ENCODE measurements at regions not wholly inside any gene's neighbourhood (a gene's known extent, or its start where the extent isn't known, plus 50 kb on each side); places are given as distances from the start of the nearest gene placed in this dataset.

GRCh38 chr9:88657893-88658292 is 122.9 kb downstream of the NXNL2 start:
- H3K27ac ChIP-seq (ENCODE audit: low read depth, low read length): no peak overlapping the region
- H3K36me3 ChIP-seq (ENCODE audit: control insufficient read depth in 3 of 3, insufficient read depth in 3 of 3, low read length in 3 of 3): no peaks in the 10 kb centered on the region
- no peak overlapping the region for H3K9ac ChIP-seq (ENCODE audit: low read depth in 1 of 3, low read length in 3 of 3)

DNA sequence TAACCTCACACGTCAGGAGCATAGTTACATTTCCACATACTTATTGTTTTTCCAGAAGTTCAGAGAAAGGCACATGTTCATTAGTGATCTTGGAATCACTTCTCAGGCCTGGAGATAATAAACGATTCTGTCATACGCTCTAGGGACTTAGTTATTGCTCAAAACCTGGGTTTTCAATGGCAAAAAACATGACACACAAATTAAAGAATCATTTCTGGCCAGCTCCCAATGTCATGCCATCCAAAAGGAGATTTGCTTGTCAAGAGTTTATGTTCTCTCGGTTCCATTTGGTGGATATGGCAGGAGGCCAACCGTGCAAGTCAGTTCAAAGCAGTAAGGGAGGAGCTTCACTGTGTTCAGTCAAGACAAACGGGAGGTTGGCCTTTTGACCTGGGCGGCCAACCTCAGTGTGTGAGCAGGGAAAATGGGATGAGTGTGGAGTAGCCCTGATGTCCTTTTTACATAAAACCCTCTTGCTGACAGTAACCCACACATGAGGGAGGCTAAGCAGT is 123.4 kb downstream of the NXNL2 start:
- Histone ChIP-seq H3K9me3 (ENCODE audit: control insufficient read depth in 3 of 3, low read length in 3 of 3) (no peaks in the 10 kb centered on the region), H3K9ac (ENCODE audit: low read depth in 1 of 3, low read length in 3 of 3) (no peak overlapping the region), H3K4me1 (ENCODE audit: control insufficient read depth in 3 of 3, insufficient read depth in 3 of 3, low read length in 3 of 3) (no peaks in the 10 kb centered on the region), H3K27me3 (ENCODE audit: control insufficient read depth in 3 of 3, insufficient read depth in 3 of 3, low read length in 3 of 3) (no peaks in the 10 kb centered on the region), H3K27ac (ENCODE audit: low read depth, low read length) (no peak overlapping the region), H3K36me3 (ENCODE audit: control insufficient read depth in 3 of 3, insufficient read depth in 3 of 3, low read length in 3 of 3) (no peaks in the 10 kb centered on the region), H3K4me3 (ENCODE audit: low read length in 3 of 3) (no peak overlapping the region)

More at GRCh38 chr9:88657893-88658292, 122.9 kb downstream of the NXNL2 start:
- Histone ChIP-seq H3K4me3 (ENCODE audit: low read length in 3 of 3) (no peak overlapping the region), H3K27me3 (ENCODE audit: control insufficient read depth in 3 of 3, insufficient read depth in 3 of 3, low read length in 3 of 3) (no peaks in the 10 kb centered on the region), H3K9me3 (ENCODE audit: control insufficient read depth in 3 of 3, low read length in 3 of 3) (no peaks in the 10 kb centered on the region), H3K4me1 (ENCODE audit: control insufficient read depth in 3 of 3, insufficient read depth in 3 of 3, low read length in 3 of 3) (no peaks in the 10 kb centered on the region)

GRCh38 chr9:88659126-88659525 is 124.1 kb downstream of the NXNL2 start:
- Histone ChIP-seq H3K36me3 (ENCODE audit: control insufficient read depth in 3 of 3, insufficient read depth in 3 of 3, low read length in 3 of 3) (no peaks in the 10 kb centered on the region), H3K9me3 (ENCODE audit: control insufficient read depth in 3 of 3, low read length in 3 of 3) (no peaks in the 10 kb centered on the region), H3K4me3 (ENCODE audit: low read length in 3 of 3) (no peak overlapping the region), H3K9ac (ENCODE audit: low read depth in 1 of 3, low read length in 3 of 3) (no peak overlapping the region), H3K4me1 (ENCODE audit: control insufficient read depth in 3 of 3, insufficient read depth in 3 of 3, low read length in 3 of 3) (no peaks in the 10 kb centered on the region), H3K27me3 (ENCODE audit: control insufficient read depth in 3 of 3, insufficient read depth in 3 of 3, low read length in 3 of 3) (no peaks in the 10 kb centered on the region), H3K27ac (ENCODE audit: low read depth, low read length) (no peak overlapping the region)

DNA sequence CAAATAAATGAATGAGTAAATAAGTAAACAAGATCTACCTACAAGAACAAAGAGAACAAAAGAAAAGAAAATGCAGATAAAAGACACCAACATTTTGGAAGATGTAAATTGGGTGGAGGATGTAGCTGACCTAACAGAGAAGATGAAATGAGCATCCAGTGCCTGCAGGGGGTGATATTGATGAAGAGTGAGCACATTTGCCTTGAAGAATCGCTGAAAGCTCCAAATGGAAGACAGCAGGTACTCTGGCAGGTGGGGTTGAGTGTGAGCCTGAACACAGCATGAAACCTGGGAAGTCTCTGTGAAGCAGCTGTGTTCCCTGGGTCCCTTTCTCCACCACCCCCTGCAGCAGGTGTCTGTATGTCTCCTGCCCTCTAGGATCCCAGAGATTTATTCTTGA is 125.6 kb downstream of the NXNL2 start:
- no peaks in the 10 kb centered on the region for H3K9me3 ChIP-seq (ENCODE audit: control insufficient read depth in 3 of 3, low read length in 3 of 3)
- no peak overlapping the region for H3K9ac ChIP-seq (ENCODE audit: low read depth in 1 of 3, low read length in 3 of 3)
- no peak overlapping the region for H3K4me3 ChIP-seq (ENCODE audit: low read length in 3 of 3)
- H3K36me3 ChIP-seq (ENCODE audit: control insufficient read depth in 3 of 3, insufficient read depth in 3 of 3, low read length in 3 of 3): no peaks in the 10 kb centered on the region
- H3K27ac ChIP-seq (ENCODE audit: low read depth, low read length): no peak overlapping the region
- H3K27me3 ChIP-seq (ENCODE audit: control insufficient read depth in 3 of 3, insufficient read depth in 3 of 3, low read length in 3 of 3): no peaks in the 10 kb centered on the region
- no peaks in the 10 kb centered on the region for H3K4me1 ChIP-seq (ENCODE audit: control insufficient read depth in 3 of 3, insufficient read depth in 3 of 3, low read length in 3 of 3)

DNA sequence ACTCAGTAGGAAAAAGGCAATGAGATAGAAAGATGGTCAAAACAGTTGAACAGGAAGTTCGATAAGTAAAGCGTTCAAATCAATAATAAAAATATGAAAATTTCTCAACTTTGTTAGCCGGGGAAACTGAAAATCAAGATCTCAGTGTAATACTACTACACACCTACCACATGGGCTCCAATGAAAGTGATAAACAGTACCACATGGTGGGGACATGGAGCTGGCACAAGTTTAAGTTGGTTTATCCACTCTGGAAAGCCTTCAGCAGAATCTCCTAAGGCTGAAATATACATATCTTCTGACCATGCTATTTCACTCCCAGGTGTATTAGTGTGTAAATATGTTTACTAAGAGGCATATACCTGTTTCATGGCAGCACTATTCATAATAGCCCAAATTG is 126.8 kb downstream of the NXNL2 start:
- Histone ChIP-seq H3K27ac (ENCODE audit: low read depth, low read length) (no peak overlapping the region), H3K27me3 (ENCODE audit: control insufficient read depth in 3 of 3, insufficient read depth in 3 of 3, low read length in 3 of 3) (no peaks in the 10 kb centered on the region), H3K36me3 (ENCODE audit: control insufficient read depth in 3 of 3, insufficient read depth in 3 of 3, low read length in 3 of 3) (no peaks in the 10 kb centered on the region), H3K4me3 (ENCODE audit: low read length in 3 of 3) (no peak overlapping the region), H3K9ac (ENCODE audit: low read depth in 1 of 3, low read length in 3 of 3) (no peak overlapping the region), H3K9me3 (ENCODE audit: control insufficient read depth in 3 of 3, low read length in 3 of 3) (no peaks in the 10 kb centered on the region), H3K4me1 (ENCODE audit: control insufficient read depth in 3 of 3, insufficient read depth in 3 of 3, low read length in 3 of 3) (no peaks in the 10 kb centered on the region)

DNA sequence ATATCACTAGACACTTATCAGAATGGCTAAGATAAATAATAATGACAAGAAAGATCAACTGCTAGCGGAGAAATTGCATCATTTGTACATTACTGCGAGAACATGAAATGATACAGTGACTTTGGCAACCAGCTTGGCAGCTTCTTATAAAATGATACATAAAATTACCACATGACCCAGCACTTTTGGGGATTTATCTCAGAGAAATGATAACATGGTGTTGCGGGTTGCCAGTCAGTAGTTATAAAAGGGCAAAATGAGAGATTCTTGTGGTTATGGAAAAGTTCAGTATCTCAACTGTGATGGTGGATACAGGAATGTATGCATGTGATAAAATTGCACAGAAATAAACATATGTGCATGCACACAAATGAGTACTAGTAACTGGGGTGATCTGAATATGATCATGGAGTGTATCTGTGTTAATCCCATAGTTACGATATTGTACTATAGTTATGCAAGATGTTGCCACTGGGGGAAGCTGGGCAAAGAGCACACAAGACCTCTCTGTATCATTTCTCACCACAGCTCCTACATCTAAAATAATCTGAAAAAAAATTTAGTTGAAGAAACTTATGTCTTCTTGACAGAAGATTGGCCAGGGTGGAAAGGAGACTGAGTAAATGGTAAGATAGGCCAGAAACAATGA is 128.9 kb downstream of the NXNL2 start:
- Histone ChIP-seq H3K27me3 (ENCODE audit: control insufficient read depth in 3 of 3, insufficient read depth in 3 of 3, low read length in 3 of 3) (no peaks in the 10 kb centered on the region), H3K36me3 (ENCODE audit: control insufficient read depth in 3 of 3, insufficient read depth in 3 of 3, low read length in 3 of 3) (no peaks in the 10 kb centered on the region), H3K9ac (ENCODE audit: low read depth in 1 of 3, low read length in 3 of 3) (no peak overlapping the region), H3K9me3 (ENCODE audit: control insufficient read depth in 3 of 3, low read length in 3 of 3) (no peaks in the 10 kb centered on the region), H3K4me1 (ENCODE audit: control insufficient read depth in 3 of 3, insufficient read depth in 3 of 3, low read length in 3 of 3) (no peaks in the 10 kb centered on the region), H3K4me3 (ENCODE audit: low read length in 3 of 3) (no peak overlapping the region), H3K27ac (ENCODE audit: low read depth, low read length) (no peak overlapping the region)

GRCh38 chr9:88664773-88665172 is 129.8 kb downstream of the NXNL2 start:
- Histone ChIP-seq H3K27ac (ENCODE audit: low read depth, low read length) (no peak overlapping the region), H3K4me3 (ENCODE audit: low read length in 3 of 3) (no peak overlapping the region), H3K4me1 (ENCODE audit: control insufficient read depth in 3 of 3, insufficient read depth in 3 of 3, low read length in 3 of 3) (no peaks in the 10 kb centered on the region), H3K9ac (ENCODE audit: low read depth in 1 of 3, low read length in 3 of 3) (no peak overlapping the region), H3K27me3 (ENCODE audit: control insufficient read depth in 3 of 3, insufficient read depth in 3 of 3, low read length in 3 of 3) (no peaks in the 10 kb centered on the region), H3K9me3 (ENCODE audit: control insufficient read depth in 3 of 3, low read length in 3 of 3) (no peaks in the 10 kb centered on the region), H3K36me3 (ENCODE audit: control insufficient read depth in 3 of 3, insufficient read depth in 3 of 3, low read length in 3 of 3) (no peaks in the 10 kb centered on the region)

- H3K9me3 ChIP-seq (ENCODE audit: control insufficient read depth in 3 of 3, low read length in 3 of 3): no peaks in the 10 kb centered on the region
- H3K27ac ChIP-seq (ENCODE audit: low read depth, low read length): no peak overlapping the region
- no peaks in the 10 kb centered on the region for H3K4me1 ChIP-seq (ENCODE audit: control insufficient read depth in 3 of 3, insufficient read depth in 3 of 3, low read length in 3 of 3)
- no peaks in the 10 kb centered on the region for H3K27me3 ChIP-seq (ENCODE audit: control insufficient read depth in 3 of 3, insufficient read depth in 3 of 3, low read length in 3 of 3)
- H3K9ac ChIP-seq (ENCODE audit: low read depth in 1 of 3, low read length in 3 of 3): no peak overlapping the region
- H3K36me3 ChIP-seq (ENCODE audit: control insufficient read depth in 3 of 3, insufficient read depth in 3 of 3, low read length in 3 of 3): no peaks in the 10 kb centered on the region
- H3K4me3 ChIP-seq (ENCODE audit: low read length in 3 of 3): no peak overlapping the region
Measured at GRCh38 chr9:88672874-88673689, 138.1 kb downstream of the NXNL2 start.

GRCh38 chr9:88673886-88674285 is 138.9 kb downstream of the NXNL2 start:
- Histone ChIP-seq H3K9me3 (ENCODE audit: control insufficient read depth in 3 of 3, low read length in 3 of 3) (no peaks in the 10 kb centered on the region), H3K9ac (ENCODE audit: low read depth in 1 of 3, low read length in 3 of 3) (no peak overlapping the region), H3K4me3 (ENCODE audit: low read length in 3 of 3) (no peak overlapping the region), H3K36me3 (ENCODE audit: control insufficient read depth in 3 of 3, insufficient read depth in 3 of 3, low read length in 3 of 3) (no peaks in the 10 kb centered on the region), H3K27me3 (ENCODE audit: control insufficient read depth in 3 of 3, insufficient read depth in 3 of 3, low read length in 3 of 3) (no peaks in the 10 kb centered on the region), H3K4me1 (ENCODE audit: control insufficient read depth in 3 of 3, insufficient read depth in 3 of 3, low read length in 3 of 3) (no peaks in the 10 kb centered on the region), H3K27ac (ENCODE audit: low read depth, low read length) (no peak overlapping the region)

DNA sequence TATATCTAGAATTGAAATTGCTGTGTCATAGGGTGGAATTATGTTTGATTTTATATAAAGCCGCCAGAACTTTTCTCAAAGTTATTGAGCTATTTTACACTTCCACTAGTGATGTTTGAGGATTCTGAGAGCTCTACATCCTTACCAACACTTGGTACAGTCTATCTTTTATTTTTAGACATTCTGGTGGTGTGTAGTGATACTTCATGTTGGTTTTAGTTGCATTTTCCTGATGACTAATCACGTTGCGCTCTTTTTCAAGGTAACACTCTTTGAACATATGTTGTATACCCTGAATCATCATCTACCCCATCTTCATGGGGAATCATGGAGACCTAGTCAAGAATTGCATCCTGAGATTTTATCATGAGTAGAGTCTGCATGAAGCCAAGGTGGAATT is 141.7 kb downstream of the NXNL2 start:
- Histone ChIP-seq H3K9ac (ENCODE audit: low read depth in 1 of 3, low read length in 3 of 3) (no peak overlapping the region), H3K36me3 (ENCODE audit: control insufficient read depth in 3 of 3, insufficient read depth in 3 of 3, low read length in 3 of 3) (no peaks in the 10 kb centered on the region), H3K9me3 (ENCODE audit: control insufficient read depth in 3 of 3, low read length in 3 of 3) (no peaks in the 10 kb centered on the region), H3K27me3 (ENCODE audit: control insufficient read depth in 3 of 3, insufficient read depth in 3 of 3, low read length in 3 of 3) (no peaks in the 10 kb centered on the region), H3K4me3 (ENCODE audit: low read length in 3 of 3) (no peak overlapping the region), H3K27ac (ENCODE audit: low read depth, low read length) (no peak overlapping the region), H3K4me1 (ENCODE audit: control insufficient read depth in 3 of 3, insufficient read depth in 3 of 3, low read length in 3 of 3) (peaks cover 0 to 4% (median 0%) of the 10 kb centered on the region in 3 donors)

Measured in skeletal muscle tissue (tissue), 3 donors.